NCI-H2081 (cell line): ENCODE measurements at regions not wholly inside any gene's neighbourhood (a gene's known extent, or its start where the extent isn't known, plus 50 kb on each side); places are given as distances from the start of the nearest gene placed in this dataset.

ENCODE experiments used
- DNase-seq, 2 experiments: peaks; one replicate each; lab custom pipeline; 2025; lab: John Stamatoyannopoulos, UW

DNA sequence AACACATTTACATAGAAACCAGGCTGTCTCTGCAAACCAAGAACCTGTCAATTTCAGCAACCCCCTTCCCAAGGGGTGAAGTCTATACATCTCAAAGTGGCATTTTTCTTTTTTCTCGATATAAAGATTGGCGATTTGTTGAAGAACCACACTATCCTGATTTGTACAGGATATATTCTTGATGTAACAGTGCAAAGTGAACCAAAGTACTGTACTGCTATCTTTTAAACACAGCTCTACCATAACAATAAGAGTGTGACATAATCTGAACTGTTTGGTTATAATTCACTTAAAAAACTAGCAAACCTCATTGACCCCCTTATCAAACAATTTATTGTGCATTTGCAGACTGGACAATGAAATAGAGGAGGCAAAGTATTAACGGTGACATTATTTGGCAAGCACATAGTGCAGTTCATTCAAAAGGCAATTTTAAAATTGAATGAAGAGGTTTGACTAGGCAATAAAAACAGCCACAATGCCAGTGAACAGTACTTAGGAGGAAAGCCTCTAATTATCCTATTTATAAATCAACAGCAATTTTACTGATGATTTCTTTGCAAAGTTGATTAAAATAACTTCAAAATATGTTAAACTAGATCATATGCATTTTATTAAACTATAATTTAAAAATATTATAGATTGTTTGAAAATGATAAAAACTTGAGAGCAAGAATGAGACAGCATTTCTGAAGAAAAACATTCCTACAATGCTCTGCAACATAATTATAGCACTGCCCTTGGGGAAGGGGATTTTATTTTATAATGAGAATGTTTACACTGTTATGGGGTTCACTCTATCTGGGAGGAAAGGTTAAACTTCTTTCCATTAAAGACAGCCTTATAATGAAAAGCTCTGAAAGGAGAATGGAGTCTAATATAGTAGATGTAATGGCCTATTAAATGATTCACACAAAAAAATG, 440.9 kb downstream of the ZEB2 start:
- DNase-seq, result peak; percentile 1 to 62

DNA sequence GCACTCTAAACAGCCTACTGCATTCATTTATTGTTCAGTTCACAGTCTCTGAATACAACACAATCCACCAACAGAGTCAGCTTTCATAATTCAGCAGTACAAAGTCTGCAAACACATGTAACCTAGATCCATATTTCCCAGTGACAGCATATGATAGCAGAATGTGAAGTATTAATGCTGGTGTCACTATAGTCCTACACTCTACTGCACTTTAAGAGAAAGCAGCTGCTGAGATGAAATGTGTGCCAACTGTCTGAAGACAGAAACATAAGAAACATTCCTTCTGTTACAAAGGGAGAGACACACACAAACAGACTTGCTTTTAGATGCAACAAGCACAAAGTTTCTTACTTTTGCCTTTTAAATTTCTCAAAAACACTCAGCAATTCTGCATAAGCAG, 441.8 kb downstream of the ZEB2 start:
- DNase-seq, result no peak

DNA sequence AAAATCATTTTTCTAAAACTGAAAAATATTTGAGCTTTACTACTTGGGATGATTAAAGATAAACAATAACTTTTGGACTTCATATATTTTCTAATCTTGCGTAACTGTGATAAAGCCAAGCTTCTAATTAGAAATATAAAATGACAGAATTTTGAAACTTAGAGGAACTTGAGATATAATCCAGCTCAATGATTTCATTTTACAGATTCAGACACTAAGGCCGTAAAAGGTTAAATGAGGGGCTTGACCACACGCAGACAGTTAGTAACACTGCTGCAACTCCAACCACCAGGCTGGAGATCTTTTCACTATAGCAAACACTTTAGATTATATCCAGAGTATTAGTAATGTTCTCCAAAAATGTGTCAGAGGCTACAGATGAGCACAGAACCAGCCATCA, 445.5 kb downstream of the ZEB2 start:
- DNase-seq, result no peak

DNA sequence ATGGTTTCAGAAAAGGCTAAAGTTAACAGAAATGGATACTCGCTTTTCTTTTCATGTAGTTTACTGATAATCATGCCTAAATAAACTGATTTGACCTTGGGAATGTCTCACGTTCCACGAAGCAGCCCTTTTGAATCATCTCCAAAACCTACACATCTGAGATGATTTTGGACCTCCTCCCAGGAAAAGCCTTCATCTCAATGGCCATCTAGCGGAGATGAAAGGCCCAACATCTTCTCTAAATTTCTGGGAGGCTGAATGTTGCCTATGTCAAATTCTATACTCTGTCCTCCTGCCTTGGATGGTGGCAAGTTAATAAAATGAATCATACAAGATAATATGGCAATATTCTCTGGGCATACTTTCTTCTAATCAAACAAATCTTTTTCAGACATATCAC, 448.5 kb downstream of the ZEB2 start:
- DNase-seq, result no peak

DNA sequence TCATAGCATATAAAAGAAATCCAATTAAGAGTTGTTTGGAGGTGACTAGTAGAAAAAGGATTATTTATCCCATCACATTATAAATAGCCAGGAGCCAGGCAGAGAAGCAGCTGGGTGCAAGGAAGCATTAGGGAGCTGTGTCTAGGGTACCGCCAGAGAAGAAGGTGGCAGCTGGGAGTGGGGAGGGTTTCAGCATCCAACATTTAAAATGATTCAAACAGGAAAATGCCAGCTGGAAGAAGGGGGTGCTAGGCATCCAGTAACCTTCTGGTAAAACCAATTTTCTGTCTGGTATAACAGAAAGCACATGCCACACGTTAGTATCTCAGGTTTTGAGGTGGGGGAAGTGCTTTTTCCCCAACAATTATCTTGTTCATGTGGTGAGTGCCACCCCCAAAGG, 452.4 kb downstream of the ZEB2 start:
- DNase-seq, result no peak

DNA sequence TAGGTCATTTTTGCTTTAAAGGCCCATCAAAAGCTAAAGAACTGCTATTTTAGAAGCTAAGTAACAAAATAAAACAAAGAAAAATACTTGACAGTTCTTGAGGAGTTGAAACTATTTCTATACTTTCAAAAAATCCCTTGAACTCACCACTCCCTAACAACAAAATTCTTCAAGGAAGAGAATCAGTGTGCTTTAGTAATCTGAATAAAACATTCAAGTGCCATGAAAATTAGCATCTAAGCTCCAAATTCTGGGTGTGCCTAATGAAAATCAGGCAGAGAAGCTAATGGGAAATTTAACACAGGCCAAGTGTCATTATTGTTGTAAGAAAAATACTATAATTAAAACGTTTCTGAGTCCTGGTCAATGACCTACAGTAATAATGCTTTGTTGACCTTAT, 456.3 kb downstream of the ZEB2 start:
- no peak for DNase-seq

DNA sequence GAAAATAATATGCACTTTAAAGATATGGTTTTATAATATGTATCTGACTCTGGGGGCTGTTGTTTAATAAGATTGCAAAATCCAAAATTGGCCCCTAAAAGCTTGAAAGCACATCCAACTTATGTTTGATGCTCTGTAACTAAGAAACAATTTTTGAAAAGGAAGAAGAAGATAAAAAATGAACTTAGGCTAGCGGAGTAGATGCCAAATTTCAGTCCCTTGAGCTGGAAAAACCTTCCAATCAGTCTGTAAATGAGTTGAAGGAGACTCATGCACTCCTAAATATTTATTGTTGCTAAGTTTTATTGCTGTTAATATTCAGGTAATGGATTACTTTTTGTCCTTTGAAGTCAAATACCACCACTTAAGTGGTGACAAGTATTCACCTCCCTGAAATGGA, 465.0 kb downstream of the ZEB2 start:
- DNase-seq, result no peak

DNA sequence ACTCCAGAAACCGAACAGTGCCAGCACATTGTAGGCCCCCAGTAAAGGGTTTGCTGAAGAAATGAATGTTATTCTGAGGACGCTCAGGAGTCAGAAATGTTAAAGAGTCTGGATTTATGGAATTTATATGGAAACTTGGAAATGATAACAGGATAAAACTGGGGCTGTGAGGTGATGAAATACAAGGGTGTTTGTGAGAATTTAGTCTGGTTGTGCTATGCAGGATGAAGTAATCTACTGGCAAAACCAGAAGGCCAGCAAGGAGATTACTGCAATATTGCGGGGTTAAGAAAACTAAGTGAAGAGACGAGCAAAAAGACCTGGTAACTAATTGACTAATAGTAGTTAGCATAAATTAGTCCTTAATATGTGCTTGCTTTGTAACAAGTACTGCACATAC, 467.8 kb downstream of the ZEB2 start:
- DNase-seq, result no peak

DNA sequence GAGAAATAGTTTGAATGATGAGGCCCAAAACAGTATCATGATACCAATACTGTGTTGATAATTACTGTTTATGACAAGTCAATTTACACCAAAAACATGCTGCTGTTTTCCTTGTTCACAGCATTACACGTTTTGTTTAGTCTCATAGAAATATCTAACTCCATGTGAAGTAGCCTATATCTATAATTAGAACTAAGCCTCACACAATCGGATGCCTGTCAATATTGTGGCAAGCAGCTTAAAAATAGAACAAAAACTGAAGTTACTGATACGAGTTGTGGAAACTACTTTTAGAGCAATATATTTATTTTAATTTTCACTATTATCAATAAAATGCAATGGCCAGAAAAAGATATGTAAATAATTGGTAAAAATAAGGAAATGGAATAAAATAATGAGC, 470.8 kb downstream of the ZEB2 start:
- DNase-seq, result no peak

DNA sequence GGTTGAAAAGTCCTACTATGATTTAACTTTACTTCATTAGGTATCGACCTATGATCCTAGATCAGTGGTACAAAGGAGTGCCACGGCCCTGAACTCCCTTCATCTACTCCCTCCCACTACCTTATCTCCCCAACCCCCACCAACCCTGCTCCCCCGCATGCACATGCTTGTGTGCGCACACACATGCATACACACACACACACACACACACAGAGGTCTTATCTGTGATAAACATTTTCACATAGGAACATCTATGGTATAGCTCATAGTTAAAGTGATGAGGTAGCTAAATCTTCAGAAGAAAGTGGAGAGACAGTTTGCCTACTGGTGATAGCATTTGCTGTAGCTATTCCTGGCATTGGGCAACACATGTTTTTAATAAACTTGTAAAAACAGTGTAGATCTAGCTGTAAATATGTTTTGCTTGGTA, 471.3 kb downstream of the ZEB2 start:
- DNase-seq, result no peak

DNA sequence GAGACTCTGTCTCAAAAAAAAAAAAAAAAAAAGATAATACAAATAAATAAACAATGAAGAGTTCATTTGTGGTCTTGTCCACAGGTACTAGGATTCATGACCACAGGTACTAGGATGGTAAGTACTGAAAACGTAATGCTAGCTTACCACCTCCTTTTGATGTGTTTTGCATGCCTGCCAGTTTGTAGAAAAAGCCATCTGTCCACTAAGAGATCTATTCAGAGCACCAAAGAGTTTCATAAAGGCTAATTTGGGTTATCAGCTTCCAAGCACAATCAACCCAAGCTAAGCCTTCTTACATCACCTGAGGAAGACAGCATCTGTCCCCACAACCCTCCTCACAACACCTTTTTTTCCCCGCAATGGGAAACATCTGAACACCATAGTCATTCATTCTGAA, 477.2 kb downstream of the ZEB2 start:
- no peak for DNase-seq

DNA sequence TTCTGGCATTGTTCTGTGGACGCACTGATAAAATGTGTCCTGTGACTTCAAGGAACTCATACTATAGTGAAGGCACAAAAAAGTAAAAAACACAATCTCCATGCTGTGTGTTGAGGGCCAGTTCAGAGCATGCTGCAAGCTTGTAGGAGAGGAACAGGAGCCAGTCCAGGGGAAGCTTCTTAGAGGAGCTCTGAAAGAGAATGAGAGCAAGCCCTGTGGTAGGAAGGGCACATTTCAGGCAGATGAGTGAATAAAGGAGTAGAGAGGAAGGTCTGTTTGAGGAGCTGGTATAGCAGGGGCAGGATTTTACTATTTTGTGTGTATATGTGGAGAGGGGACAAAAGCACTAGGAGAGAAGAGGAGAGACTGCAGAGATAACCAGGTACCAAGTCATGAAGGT, 478.3 kb downstream of the ZEB2 start:
- DNase-seq, result no peak

DNA sequence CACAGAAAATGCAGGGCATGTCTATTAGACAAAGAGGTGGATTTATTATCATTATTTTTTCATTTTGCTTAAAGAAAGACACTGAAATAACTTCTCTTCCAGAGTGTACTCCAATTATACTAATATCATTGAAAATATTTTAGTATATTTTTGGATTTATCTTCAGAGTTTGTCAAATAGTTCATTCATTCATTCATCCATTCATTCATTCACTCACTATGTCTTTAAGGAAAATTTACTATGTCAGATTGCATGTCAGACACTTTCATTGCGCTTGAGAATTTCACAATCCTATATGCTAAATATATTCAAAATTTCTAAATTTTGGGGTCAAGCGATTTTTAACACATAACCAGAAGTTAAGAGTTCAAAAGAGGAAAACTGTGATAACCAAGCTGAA, 479.1 kb downstream of the ZEB2 start:
- no peak for DNase-seq

DNA sequence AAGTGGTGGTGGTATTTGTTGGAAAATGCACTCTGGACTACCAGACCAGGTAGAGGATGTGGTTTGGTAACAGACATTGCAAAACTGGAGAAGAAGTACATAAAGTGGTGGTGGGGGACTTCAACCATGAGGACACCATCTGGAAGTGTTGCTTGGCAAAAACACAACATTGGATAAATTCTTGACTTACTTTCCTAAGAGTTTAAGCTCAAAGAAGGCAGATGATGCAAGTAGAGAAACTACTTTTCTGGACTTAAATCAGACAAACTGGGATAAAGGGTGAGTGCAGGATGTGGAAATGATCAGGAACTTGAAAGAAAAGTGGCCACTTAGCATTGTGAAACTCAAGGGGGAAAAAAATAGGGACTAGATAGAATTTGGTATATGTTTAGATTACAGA, 487.4 kb downstream of the ZEB2 start:
- no peak for DNase-seq

DNA sequence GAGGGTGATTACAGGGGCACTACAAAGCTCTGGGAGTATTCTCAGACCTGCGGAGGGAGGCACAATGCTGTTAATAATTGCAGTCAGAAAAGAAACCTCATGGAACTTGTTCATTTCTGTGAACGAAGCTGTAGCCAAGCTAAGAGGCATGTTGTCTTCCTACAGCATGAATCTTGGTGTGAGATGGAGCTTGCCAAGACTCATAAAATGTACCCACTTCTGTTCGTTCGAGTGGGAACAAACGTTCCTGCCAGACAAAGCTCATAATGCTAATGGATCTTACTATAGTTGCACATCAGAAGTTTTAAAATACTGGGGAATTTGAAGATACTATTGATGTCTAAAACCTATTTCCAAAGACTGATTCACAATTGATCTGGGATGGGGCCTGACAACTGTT, 489.1 kb downstream of the ZEB2 start:
- DNase-seq, result no peak

DNA sequence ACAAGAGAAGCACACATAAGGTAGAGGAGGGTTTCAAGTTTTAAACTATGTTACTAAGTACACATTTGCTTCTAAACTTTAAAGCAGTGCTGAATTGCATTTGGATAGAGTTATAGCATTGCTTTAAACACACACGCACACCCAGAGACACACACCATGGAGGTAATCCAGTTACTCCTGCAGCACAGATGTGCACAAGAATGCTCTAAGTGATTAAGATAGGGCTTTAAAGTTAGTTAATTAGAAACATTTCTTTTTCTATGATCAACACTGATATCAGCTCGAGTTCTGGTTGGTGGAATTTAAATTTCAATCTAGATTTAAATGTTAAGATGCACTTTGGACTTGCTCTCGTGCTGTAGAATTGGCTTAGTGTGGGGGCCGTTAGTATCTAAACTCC, 492.3 kb downstream of the ZEB2 start:
- DNase-seq, result no peak

DNA sequence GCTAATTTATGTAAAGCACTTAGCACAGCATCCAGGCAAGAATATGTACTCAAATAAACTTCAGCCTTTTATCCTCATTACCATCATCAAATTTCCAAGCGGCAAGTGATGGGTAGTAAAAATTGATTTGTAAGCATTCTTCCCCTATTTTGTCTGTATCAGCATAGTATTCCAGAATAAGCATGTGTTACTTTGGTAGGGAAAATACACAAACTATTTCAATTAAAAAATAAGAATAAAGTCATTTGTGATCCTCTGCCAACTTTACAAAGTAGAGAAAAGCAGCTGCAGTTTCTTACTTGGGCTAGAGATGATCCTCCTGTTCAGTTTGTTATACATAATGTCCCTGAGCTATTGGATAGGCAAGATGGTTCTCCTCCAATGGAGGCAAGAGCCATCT, 493.2 kb downstream of the ZEB2 start:
- no peak for DNase-seq

DNA sequence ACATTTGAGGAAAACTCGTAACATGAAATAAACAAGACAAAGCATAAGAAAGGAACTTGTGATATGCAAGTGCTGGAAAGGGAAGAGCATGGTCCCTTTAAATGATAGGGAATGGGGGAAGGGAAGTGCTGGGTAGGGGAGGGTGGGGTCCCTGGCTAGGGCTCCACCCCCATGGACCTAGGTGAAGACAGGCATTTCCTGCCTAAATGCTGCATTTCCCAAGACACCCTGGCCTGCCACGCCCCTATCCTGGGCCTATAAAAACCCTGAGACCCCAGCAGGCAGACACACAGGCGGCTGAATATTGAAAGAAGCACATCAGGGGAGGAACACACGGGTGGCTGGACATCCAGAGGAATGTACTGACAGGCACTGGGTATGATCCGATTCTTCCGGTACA, 499.9 kb downstream of the ZEB2 start:
- DNase-seq, result no peak

DNA sequence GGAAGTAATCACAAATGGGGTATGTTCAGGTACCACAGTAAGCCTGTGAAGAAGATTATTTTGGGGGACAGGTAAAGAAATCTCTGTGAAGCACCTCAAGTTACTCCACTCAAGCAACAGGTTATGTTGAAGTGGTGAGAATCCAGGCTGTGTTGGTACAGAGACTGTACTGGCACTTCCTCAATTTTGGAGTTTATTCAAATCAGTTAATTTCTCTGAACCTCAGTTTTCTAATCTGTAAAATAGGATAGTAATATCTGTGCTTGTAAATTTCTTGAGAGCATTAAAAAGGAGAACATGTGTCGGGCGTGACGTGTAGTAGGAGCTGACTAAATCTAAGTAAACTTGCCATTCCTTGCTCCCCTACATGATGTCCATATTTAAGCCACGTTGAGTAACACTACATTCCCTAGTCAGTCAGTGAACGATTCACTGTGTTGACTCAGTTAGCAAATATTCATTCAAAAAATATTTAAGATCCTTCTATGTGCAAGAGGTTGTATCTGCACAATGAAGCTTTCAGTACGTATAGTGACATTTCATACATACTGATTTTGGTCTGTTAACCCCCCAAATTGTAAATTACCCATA, 504.2 kb downstream of the ZEB2 start:
- DNase-seq, result no peak

DNA sequence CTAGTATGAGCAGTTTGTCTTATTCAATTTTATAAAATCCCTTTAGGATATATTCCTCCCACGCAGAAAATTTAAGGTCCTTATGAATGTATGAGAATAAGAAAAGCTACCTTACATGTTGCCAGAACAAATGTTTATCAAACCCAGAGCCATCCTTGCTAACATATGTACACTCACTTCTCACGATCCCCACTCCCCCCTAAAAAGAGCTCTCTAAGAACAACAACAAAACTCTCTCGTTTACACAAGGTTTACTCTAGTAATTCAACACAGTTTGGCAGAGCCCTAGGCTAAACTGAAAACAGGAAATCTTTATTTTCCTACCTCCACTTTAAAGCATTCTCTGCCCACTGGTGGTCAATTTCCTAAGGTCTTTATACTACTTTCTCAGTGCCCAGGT, 504.9 kb downstream of the ZEB2 start:
- DNase-seq, result no peak

DNA sequence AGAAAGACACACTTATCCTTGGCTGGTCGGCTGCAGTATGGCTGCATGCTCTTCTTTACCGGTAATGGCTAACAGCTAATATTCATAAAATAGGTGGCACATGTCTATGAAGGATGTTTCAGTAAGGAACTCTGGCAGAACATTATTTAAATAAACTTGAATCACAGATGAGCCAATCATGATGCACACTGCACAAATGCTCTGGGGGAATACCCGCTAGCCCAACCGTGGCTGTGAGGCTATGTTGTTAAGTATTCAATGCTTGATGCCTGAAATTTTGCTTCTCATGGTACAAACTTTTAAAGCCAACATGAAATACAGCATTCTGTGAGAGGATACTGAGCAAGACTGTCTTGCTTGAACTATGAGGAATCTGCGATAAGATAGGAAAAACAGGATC, 505.8 kb downstream of the ZEB2 start:
- no peak for DNase-seq

DNA sequence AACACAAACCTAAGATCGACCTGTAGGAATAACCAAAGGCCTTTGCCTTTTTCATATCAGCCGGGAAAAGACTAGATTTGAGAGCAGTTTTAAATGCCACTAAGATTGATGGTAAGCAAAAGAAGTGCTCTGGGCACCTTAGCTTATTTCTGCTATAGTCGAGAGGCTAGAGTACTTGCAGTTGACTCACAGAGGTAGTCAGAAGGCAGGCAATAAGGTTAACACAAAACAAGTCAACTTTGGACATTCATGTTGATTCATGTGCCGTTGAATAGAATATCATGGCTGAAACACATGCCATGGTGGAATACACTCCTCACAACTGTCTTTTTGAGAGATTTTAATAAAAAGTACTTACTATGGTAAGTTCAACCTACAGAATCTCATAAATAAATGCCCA, 507.6 kb downstream of the ZEB2 start:
- DNase-seq, result no peak

DNA sequence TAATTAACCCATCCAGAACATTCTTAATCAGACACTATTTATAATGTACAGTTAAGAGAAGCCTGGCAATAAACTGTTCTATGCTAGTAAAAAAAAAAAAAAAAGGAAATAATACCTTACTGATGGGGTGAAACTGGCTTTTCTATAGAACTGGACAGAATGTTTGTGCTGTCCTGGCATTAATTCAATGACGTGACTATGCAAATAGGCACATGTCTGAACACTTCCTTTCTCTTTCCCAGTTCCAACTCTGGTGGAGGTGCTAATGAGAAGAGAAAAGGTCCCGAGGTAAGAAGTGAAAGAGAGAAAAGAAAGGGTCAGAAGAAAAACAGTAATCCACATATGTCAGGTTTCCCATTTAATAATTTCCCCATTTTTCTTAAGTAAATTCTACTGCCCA, 508.4 kb downstream of the ZEB2 start:
- DNase-seq, result no peak

DNA sequence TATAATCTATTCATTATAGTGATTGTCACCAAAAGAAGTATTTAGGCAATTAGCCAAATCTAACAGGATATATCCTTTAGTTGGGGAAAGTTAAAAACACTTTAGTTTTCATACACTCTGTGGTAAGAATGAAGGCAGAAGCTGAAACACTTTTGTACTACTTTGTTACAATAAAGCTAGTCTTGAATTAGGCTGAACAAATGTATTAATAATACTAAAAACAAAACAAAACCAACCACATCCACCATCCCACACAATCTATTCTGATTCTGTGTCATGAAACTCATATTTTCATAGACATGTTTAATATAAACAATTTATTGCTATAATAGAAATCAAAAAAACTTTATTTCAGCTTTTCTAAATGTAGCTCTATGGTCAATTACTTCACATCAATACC, 508.8 kb downstream of the ZEB2 start:
- DNase-seq, result no peak
